ENCODE measurements at regions not wholly inside any gene's neighbourhood (a gene's known extent, or its start where the extent isn't known, plus 50 kb on each side); places are given as distances from the start of the nearest gene placed in this dataset.
"Not testable (repeated sequence)": the region's sequence is repeated elsewhere in the genome, so short reads cannot be mapped to it uniquely, and the experiment has no call there.

DNA sequence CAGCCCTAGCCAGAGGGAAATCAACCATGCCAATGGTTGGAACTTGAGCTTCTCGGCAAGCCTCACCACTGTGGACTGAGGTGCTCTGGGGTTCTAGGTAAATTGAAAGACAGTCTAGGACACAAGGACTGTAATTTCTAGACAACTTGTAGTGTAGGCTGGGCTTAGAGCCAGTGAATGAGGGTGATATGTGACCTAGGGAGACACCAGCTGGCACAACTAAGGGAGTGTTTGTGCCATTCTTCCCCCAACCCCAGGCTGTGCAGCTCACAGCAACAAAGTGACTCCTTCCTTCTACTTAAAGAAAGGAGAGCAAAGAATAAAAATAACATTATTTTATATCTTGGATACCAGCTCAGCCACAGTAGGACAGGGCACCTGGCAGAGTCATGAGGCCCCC lies 1690.7 kb upstream of the TMEFF2 start:
- DNase-seq, result no peak

DNA sequence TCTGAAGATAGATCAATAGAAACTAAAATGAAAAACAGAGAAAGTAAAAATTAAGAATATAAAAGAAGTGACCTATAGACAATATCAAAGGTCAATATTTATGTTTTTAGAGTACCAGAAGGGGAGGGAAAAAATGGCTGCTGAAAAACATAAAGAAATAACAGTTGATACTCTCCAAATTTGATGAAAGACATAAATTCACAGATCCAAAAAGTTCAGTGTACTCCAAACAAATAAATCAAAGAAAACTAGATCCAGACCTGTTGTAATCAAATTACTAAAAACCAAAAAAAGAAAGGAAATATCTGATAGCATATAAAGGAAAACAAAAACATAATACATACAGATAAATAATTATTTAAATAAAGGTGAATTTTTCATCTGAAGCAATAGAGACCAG lies 1689.1 kb upstream of the TMEFF2 start:
- no peak for DNase-seq

DNA sequence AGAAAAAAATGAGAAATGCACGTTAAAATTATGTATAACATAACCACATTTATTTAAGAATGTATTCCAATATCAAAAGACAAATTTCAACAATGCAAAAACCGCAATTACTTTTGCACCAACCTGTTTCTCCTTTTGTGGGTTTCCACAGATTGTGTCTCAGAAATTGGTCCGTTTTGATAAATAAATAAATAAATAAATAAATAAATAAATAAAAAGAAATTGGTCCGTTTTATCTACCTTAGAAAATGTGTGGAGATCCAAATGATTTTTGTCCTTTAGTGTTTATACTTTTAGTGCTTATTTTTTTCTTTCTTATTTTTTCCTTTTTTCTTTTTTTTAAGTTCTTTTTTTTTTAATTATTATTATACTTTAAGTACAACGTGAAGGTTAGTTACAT lies 1682.2 kb upstream of the TMEFF2 start:
- no peak for DNase-seq

DNA sequence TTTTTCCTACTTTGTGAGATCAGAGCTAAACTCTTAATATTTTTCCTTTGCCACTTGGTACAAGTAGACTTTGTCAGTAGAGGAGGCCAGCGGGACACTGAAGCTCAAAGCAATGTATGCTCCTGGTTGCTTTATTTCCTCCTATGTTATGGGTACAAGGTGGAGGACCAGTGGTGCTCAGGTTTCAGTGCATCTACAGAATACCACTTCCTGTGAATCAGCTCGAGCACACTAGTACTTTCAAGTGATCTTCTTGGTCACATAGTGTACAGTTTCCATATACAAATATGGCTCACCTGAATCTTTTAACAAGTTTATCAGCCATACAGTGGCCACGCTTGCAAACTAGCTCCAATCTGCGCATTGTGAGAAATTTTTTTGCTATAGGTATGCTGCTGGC lies 1674.8 kb upstream of the TMEFF2 start:
- no peak for DNase-seq

DNA sequence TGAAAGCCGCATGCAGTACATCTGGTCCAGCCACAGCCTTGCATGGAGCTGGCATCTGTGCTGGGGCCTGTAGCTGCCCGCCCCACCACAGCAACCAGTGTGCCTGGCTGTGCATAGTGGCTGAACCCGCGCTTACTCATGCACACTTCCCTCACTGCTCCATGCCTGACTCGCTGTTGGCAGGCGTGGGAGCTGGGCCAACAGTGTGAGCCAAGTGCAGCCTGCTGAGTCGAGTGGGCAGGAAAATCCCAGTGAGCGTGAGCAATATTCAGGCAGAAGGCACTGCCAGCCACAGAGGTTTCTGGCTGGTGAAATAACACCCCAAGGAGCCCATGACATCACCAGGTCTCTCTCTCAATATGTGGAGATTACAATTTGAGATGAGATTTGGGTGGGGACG lies 1674.1 kb upstream of the TMEFF2 start:
- no peak for DNase-seq

DNA sequence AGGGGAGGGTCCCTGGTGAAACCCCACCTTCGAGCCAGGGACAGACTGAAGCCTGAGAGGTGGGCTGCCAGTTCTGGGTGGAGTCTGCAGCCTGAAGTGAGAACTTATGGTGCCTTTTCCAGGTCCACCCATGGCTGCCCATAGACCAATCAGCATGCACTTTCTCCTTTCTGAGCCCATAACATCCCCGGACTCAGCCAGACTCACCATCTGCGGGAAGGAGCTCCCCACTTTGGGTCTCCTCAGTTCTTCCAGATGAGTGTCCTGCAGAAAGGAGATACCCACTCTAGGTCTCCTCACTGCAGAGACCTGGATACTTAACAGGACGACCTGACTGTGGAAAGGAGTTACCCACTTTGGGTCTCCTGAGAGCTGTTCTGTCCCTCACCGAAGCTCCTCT lies 1673.4 kb upstream of the TMEFF2 start:
- no peak for DNase-seq

DNA sequence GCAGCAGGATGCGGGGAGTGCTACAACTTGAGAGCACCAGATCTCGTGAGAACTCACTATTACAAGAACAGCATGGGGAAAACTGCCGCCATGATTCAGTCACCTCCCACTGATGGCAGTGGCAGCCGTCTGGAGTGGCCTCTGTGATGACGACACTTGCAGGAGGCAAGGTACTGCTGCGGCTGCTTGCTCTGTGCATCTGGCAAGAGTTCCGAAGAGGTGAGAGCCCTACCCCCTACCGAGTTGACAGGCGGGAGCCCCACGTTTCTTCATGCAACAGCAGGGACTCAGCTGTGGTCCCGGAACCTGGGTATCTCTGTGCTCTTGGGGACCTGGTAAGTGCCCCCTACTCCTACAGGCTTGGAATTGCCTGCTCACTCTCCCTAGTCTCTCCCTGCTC lies 1672.7 kb upstream of the TMEFF2 start:
- DNase-seq, result no peak

DNA sequence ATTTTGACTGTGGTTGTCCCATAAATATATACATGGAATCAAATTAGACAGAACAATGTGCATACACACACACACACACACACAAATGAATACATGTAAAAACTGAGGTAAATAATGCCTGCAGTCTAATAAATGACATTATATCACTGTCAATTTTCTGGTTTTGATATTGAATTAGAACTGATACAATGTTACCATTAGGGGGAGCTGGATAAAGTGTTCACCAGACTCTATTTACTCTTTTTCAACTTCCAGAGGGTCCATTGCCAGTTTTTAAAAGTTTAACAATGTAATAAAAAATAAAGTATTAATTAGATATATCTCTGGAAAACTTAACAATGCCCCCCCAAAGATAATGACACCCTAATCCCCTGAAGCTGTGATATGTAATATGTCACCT lies 1666.8 kb upstream of the TMEFF2 start:
- no peak for DNase-seq

DNA sequence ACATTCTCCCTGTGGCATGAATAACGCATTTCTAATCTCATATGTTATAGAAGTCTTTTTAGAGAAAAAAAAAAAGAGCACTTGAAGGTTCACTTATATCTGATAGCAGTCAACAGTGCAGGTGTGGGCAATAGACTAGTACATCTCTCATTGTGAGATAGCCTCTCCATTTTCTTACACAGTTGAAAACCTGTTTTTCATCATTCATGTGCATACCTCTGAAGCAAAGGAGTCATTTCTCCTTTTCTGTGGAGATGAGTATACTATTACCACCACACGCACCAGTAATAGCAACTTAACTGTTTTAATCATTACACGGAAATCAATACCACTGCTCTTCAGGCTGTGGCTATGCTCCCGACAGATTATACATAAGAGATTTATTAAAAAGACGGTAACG lies 1653.3 kb upstream of the TMEFF2 start:
- DNase-seq, result no peak

DNA sequence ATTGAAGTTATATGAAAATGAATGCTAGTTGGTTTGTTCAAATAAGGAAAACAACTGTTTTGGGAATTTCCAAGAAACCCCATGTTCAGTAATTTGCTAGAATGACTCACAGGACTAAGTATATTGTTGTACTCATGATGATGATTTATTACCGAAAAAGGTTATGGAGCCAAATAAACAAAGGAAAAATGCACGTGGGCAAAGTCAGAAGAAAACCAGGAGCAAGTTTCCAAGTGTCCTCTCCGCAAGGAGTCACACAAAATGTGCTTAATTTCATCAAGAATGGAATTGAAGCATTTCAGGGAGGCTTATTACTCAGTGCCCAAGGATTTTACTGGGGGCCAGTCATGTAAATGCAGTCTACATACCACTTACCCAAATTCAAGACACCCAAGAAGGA lies 1652.4 kb upstream of the TMEFF2 start:
- no peak for DNase-seq

DNA sequence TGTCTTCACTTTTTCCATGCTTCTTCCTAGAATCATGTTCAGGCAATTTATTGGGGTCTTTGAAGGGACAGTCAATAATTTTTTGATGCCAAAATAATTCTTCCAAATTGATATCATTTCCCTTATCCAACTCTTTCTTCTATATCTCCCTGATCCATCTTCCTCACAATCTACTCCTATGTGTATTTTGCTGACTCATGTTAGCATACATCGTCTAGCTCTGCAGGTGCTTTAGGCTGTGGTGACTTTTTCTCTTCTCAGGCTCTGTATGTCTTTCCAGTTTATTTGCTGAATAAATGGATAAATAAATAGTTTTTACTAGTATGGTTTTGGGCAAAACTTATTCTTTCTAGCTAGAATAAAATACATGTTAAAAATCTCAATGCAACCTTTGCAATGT lies 1650.9 kb upstream of the TMEFF2 start:
- DNase-seq, result no peak

DNA sequence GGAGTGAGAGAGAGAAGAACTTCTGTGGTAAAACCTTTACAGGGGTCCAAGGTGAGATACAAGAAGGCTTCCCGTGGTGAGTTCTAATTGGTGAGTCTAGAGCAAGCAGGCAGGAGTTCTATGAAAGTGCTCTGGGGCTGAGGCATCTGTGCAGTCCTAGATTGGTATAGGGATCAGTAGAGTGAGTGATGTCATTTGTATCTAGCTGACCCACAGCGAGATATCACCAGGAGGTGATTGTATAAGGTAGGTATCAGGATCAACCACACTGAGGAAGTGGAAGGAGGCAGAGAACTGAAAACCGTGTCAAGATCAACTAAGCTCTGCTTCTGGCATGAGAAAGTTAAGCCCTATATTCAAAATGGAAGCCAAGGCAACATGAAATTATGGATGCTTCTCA lies 1648.9 kb upstream of the TMEFF2 start:
- DNase-seq, result no peak

DNA sequence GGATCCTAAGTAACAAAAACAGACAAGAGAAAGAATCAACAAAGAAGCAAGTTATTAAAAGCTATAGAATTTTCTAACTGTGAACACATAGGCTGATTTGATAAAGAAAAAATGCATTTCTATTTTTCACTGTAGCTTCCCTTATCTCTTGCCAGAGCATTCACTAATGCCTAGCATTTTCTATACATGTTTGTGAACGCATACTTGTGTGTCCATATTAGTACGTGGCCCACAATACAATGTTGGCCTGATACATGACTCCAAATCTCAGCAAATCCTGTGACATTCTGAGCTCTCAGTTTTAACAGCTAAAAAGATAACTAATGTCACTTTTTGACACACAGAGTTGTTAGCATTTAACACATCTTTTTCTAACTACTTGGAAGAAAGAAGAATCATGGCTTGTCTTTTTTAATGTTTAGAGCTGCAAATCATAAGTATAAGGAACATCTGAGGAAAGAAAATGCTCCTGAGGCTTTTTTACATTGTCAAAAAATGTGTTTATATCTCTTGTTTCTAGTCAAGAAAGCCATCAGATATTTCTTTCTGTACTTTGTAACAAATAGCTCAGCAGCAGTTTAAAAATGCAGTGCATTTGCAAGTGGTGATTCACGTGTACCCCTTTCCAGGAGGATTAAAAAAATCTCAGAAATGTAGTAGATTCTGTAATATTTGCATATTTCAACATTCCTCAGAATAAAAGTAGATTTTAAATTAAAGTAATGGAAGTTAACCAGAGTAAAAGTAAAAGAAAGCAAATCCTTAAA lies 1646.8 kb upstream of the TMEFF2 start:
- no peak for DNase-seq

DNA sequence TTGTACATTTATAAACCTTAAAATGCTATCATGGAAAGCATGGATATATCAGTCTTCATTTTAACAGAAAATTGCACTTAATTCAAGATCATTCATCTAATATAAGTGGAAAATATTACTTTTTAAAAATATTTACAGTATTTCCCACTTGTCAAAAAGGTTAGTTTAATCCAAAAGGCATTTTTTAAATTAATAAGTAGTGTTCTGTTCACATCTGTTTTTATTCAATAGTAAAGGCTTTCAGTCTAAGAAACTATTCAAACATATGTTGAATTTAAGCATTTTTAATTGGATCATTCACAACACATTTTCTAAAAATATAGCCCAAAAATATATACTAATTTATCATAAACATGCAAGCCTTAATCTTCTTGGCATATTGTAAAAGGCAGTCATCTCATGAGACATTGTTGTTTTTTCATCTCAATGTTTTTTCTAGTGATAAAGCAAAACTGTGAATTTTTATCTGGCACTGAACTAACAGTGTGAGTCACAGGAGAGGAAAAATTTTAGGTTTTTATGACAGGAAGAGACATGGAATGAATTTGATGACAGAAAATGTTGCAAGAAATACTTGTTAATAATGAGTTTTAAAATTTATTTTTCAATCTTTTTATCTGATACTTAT lies 1642.5 kb upstream of the TMEFF2 start:
- DNase-seq, result no peak

DNA sequence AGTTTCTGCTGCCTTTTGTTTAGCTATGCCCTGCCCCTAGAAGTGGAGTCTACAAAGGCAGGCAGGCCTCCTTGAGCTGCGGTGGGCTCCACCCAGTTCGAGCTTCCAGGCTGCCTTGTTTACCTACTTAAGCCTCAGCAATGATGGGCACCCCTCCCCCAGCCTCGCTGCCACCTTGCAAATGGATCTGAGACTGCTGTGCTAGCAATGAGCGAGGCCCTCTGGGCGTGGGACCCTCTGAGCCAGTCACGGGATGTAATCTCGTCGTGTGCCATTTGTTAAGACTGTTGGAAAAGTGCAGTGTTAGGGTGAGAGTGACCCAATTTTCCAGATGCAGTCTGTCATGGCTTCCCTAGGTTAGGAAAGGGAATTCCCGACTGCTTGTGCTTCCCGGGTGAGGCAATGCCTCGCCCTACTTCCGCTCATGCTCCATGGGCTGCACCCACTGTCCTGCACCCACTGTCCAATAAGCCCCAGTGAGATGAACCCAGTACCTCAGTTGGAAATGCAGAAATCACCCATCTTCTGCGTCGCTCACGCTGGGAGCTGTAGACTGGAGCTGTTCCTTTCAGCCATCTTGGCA lies 1641.8 kb upstream of the TMEFF2 start:
- not testable (repeated sequence) for DNase-seq

DNA sequence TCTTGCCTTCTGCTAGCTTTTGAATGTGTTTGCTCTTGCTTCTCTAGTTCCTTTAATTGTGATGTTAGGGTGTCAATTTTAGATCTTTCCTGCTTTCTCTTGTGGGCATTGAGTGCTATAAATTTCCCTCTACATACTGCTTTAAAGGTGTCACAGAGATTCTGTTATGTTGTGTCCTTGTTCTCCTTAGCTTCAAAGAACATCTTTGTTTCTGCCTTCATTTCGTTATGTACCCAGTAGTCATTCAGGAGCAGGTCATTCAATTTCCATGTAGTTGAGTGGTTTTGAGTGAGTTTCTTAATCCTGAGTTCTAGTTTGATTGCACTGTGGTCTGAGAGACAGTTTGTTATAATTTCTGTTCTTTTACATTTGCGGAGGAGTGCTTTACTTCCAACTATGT lies 1639.2 kb upstream of the TMEFF2 start:
- not testable (repeated sequence) for DNase-seq

DNA sequence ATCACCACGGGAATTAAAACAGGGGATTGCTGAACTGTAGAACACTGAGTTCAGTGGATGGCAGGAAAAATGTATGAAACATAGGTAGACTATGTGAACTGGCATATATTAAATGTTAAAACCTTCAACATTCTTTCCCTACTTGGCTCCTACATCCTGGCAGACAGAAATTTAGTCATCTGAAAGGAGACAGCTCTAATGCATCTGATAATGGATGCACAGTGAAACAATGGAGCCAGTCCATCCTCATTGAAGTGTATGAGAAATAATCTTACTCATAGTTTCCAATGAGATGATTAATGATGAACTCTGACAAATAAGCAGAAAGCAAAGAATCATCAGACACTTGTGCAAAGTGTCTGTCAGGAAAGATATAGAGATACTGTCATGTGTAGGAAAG lies 1629.7 kb upstream of the TMEFF2 start:
- DNase-seq, result no peak

DNA sequence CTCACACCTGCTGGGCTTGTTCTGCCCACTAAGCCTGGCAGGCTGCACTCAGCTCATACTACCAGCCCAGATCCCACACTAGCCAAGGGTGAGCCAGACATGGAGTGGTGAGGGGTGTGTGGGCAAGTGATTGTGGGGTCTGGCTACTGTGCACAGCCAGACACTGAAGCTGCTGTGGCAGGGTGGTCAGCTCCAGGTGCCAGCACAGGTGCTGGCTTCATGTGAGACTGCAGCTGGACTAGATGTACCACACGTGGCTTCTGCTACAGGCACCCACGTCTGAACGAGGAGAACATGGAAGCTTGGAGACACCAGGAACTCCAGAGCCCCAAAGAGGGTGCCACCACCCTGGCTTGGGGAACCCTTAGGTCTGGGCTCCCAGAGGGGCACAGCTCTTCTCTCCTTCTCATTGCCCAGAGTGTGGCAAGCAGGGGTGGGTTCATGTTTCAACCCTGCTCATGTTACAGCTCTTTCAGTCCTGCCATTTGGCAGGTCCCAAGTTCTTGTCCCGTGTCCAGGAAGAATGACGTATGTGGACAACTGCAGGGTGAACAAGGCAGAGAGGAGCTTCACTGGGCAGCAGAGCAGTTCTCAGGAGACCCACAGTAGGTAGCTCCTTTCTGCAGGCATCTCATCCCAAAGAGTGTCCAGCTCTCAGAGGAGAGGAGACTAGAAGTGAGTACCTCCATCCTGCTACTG lies 1624.2 kb upstream of the TMEFF2 start:
- DNase-seq, result no peak

DNA sequence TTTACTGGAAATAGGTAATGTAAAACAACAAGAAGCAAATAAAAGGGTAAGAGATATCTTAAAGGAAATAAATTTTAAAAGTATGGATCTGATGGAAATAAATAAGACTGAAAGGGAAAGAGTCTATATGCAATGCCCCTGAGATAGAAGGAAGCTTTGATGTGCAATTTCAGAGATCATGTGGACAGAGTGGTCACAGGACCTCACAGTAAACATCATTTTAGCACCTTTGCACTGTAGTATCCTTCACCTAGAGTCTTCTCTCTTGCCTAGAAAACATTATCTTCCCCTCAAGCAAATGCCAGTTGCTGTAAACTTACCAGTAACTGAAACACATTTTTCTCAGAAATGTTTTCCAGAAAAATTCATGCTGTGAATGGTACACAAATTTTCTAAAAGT lies 1621.3 kb upstream of the TMEFF2 start:
- DNase-seq, result no peak

DNA sequence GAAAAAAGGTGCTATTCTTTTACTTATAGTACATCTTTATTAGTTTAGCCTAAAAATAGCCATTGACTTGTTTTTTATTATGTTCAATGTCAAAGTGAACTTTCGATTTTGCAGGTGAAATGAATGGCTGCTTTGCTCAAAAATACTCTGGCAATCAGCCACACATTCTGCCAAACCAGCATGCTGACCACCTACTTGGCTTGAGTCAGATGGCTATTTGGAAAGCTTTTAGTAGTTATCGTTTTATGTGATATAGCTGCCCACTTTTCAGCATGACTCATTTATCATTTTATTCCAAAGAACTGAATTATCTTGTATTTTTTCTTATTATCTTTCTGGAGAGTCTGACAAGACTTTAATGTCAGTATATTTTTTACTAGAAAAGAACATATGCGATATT lies 1615.8 kb upstream of the TMEFF2 start:
- DNase-seq, result no peak

DNA sequence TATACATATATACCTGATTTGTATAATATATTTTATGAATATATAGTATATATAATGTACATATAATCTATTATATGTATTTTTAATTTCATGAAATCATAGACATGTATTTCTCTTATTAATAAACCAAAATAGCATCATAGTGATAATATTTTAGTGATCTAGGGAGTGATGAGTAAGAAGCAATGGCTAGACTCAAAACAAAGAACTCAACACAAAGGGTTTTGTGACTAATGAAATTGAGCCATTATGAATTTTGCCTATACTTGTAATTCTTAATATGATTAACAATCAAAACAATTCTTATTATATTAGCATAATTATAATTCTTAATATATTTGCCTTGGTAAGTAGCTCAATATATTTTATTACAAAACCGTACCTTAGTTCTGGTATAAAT lies 1614.1 kb upstream of the TMEFF2 start:
- no peak for DNase-seq

DNA sequence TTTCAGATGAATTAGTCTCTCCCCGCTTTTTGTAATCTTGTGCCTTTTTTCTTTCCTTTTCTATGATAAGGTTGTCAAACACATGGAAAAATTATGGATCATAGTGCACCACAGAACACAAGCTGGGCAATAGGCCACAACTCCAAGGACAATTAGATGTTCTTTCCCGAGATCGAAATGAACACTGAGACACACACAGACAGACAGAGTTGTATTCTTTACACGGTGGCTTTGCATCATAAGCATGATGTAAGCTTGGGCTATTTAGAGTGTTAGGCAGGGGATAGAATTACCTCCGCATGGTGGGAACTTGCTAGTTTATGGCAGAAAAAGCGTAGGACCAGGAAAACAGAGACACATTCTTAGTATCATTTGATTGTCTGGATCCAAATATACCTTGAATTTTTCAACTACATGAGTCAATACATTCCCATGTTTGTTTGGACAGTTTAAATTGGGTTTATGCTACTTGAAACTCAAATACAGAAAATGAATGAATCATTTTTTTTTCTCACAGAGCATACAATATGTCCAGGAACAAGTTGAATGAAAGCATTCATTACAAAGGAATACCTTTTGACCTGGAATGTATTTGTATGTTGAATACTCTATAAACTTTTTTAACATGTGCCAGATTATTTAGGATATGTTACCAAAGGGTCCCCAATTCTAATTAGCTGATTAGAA lies 1611.5 kb upstream of the TMEFF2 start:
- DNase-seq, result no peak

DNA sequence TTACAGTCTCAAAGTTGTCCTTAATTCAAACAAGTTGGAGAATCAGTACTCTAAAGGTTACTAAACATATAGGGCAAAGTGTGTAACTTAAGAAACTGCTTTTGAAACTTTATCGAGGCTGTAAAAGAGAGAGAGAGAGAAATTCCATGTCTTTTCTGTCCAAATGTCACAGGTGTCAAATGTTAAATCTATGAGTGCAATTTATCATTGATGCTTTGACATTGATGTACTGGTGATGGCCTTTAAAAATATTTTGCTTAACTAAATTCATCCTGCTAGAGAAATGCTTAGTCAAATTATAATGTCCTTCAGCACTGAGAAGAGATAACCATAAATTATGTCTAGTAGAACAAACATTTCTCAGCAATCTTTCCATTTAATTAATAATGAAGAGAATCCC lies 1602.1 kb upstream of the TMEFF2 start:
- DNase-seq, result no peak
